Stimulated activated naive CD8-positive, alpha-beta T cell treated with anti-CD3 and anti-CD28 coated beads, Interleukin-15, amount 100 ng/mL, for 72 hours (primary cell): ENCODE measurements at regions not wholly inside any gene's neighbourhood (a gene's known extent, or its start where the extent isn't known, plus 50 kb on each side); places are given as distances from the start of the nearest gene placed in this dataset.
"Not testable (repeated sequence)": the region's sequence is repeated elsewhere in the genome, so short reads cannot be mapped to it uniquely, and the experiment has no call there.

Experiments
- ATAC-seq: fragments of 150-1000 bp; cut with Tn5 transposase; 2 replicates; pipeline ENCODE4 v1.10.0; 2021; ENCODE audit warnings: mild to moderate bottlenecking, moderate library complexity
- DNase-seq, 2 donors: peaks; one replicate each; pipeline ENCODE4 v3.0.0; 2021 to 2022
- H3K27ac Mint-ChIP-seq, 2 donors: one replicate each; pipeline ENCODE4 v1.8.0; 2022; ENCODE audit warnings: mild to moderate bottlenecking in 2 of 2, mixed read lengths in 2 of 2, moderate library complexity in 2 of 2
- H3K27me3 Mint-ChIP-seq: one replicate; pipeline ENCODE4 v1.8.0; 2022; ENCODE audit warnings: mixed read lengths
- H3K4me1 Mint-ChIP-seq: one replicate; pipeline ENCODE4 v1.8.0; 2022; ENCODE audit warnings: mild to moderate bottlenecking, mixed read lengths
- H3K4me3 Mint-ChIP-seq, 2 donors: one replicate each; pipeline ENCODE4 v1.8.0; 2022; ENCODE audit warnings: mild to moderate bottlenecking in 2 of 2, mixed read lengths in 2 of 2, moderate library complexity in 1 of 2
- H3K9me3 Mint-ChIP-seq, 2 donors: one replicate each; pipeline ENCODE4 v1.8.0; 2022; ENCODE audit warnings: mixed read lengths in 2 of 2

DNA sequence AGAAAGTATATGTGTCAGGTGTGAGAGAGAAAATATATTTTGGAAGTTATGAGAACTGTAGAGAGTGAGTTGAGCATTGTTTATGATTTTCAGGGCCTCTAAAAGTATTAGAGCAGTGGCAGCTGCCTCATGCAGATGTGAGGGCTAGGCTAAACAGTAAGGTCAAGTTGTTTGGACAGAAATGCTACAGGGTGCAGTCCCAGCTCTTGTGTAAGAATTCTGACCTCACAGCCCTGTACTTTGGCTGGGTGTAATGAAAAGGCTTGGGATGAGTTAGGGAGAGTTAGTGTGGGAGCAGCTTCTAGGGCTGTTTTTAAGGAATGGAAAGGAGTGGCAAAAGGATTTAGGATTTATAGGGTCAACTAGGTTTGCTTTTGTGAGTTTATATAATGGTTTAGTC lies 764.8 kb upstream of the ADGRB3 start:
- DNase-seq (no peak), ATAC-seq (no peak)
- Mint-ChIP-seq H3K4me3 (no peak overlapping the region), H3K27me3 (no peaks in the 10 kb centered on the region), H3K4me1 (no peaks in the 10 kb centered on the region), H3K27ac (no peak overlapping the region), H3K9me3 (peaks cover 12 to 14% of the 10 kb centered on the region in 2 donors)

DNA sequence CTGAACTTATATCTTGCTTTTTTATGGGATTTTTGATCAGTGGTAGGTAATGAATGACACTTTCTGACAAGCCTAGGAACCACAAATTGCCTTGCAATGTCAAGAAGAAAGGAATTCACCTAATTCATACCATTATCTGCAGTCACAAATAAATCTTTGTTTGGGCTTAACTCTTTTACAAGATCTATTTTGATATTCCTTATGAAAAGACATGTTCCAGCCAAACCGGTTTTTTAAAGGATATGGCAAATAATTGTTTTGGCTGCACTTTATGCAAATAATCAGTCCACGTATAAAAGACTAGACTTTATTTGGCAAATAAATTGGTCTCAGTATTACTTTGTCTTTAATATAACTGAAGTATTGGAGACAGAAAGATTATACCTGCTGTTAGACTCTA lies 771.7 kb upstream of the ADGRB3 start:
- Mint-ChIP-seq H3K4me3 (no peak overlapping the region), H3K27me3 (no peaks in the 10 kb centered on the region), H3K27ac (no peak overlapping the region), H3K9me3 (peaks cover 4 to 6% of the 10 kb centered on the region in 2 donors), H3K4me1 (no peaks in the 10 kb centered on the region)
- no peak for DNase-seq
- ATAC-seq: no peak

DNA sequence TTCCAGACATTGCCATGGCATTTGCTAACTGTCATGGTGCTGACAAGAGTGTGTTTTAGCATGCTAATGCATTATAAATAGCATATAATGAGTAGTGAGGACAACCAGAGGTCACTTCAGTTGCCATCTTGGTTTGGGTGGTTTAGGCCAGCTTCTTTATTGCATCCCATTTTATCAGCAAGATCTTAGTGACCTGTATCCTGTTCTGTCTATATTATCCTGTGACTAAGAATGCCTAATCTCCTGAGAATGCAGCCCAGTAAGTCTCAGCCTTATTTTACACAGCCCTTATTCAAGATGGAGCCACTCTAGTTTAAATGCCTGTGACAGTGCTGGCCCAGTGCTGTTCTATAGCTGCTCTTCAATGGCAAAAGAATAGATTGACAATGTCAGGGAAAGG lies 781.0 kb upstream of the ADGRB3 start:
- DNase-seq (no peak), ATAC-seq (no peak)
- H3K27me3 Mint-ChIP-seq: no peaks in the 10 kb centered on the region
- peaks cover 10 to 24% of the 10 kb centered on the region in 2 donors for H3K9me3 Mint-ChIP-seq
- H3K4me1 Mint-ChIP-seq: no peaks in the 10 kb centered on the region
- no peak overlapping the region for H3K4me3 Mint-ChIP-seq
- no peak overlapping the region for H3K27ac Mint-ChIP-seq

DNA sequence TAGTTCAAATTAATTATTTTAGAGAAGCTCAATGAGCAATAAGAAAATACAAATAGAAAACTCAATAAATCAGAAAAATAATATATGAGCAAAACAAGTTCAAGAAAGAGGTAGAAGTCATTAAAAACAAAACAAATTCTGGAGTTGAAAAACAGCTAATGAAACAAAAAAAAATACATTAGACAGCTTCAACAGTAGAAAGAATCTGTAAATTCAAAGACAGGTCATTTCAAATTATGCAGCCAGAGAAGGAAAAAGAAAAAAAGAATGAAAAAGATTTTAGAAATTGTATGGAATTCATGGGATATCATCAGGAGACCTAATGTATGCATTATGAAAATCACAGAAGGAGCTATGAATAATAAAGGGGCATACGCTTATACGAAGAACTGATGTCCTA lies 795.3 kb upstream of the ADGRB3 start:
- H3K4me1 Mint-ChIP-seq: no peaks in the 10 kb centered on the region
- H3K9me3 Mint-ChIP-seq: peaks cover 18 to 21% of the 10 kb centered on the region in 2 donors

DNA sequence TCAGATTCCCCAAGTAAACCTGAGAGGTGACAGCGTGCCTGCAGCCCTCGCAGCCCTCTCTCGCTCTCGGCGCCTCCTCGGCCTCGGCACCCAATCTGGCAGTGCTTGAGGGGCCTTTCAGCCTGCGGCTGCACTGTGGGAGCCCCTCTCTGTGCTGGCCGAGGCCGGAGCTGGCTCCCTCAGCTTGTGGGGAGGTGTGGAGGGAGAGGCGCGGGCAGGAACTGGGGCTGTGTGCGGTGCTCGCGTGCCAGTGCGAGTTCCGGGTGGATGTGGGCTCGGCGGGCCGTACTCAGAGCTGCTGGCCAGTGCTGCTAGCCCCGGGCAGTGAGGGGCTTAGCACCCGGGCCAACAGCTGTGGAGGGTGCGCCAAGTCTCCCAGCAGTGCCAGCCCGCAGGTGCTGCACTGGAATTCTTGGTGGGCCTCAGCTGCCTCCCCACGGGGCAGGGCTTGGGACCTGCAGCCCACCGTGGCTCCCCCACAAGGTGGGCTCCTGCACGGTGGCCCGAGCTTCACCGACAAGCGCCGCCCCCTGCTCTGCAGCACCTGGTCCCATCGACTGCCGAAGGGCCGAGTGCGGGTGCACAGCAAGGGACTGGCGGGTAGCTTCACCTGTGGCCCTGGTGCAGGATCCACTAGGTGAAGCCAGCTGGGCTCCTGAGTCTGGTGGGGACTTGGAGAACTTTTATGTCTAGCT lies 809.7 kb upstream of the ADGRB3 start:
- no peak overlapping the region for H3K27ac Mint-ChIP-seq
- H3K9me3 Mint-ChIP-seq: peaks cover 15% of the 10 kb centered on the region in 2 donors
- no peaks in the 10 kb centered on the region for H3K27me3 Mint-ChIP-seq
- H3K4me3 Mint-ChIP-seq: no peak overlapping the region
- ATAC-seq: no peak
- DNase-seq: no peak
- no peaks in the 10 kb centered on the region for H3K4me1 Mint-ChIP-seq

More for the DNA sequence above, 795.3 kb upstream of the ADGRB3 start:
- H3K27me3 Mint-ChIP-seq: no peaks in the 10 kb centered on the region
- H3K4me3 Mint-ChIP-seq: no peak overlapping the region
- H3K27ac Mint-ChIP-seq: no peak overlapping the region
- ATAC-seq (no peak), DNase-seq (no peak)

DNA sequence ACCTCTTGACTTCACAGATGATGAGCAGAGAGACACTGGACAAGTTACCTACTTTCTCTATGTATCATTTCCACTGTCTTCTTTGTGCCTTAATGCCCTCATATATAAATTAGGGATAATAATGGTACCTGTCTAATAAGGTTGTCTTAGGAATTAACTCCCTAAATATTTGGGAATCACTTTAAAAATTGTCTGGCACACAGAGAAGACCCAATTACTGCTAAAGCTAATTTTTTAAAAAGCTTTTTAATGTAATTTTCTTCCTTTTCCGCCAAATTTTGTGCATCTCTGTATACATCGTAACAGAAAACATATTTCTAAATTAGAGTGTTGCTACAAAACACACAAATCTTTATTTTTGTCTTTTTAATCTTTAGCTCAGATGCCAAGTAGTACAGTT lies 816.8 kb upstream of the ADGRB3 start:
- H3K4me1 Mint-ChIP-seq: no peaks in the 10 kb centered on the region
- H3K27ac Mint-ChIP-seq: no peak overlapping the region
- no peaks in the 10 kb centered on the region for H3K27me3 Mint-ChIP-seq
- ATAC-seq (no peak), DNase-seq (no peak)
- H3K4me3 Mint-ChIP-seq: no peak overlapping the region
- H3K9me3 Mint-ChIP-seq: peaks cover 29 to 46% of the 10 kb centered on the region in 2 donors

DNA sequence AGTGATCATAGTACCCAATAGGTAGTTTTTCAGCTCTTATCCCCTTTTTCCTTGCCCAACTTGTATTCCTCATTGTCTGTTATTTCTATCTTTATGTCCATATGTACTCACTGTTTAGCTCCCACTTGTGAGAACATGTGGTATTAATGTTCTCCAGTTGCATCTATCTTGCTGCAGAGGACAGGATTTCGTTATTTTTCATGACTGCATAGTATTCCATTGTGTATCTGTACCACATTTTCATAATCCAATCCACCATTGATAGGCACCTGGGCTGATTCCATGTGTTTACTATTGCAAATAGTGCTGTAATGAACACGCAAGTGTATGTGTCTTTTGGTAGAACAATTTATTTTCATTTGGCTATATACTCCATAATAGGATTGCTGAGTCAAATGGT lies 819.5 kb upstream of the ADGRB3 start:
- no peak for ATAC-seq
- Mint-ChIP-seq H3K27ac (no peak overlapping the region), H3K27me3 (no peaks in the 10 kb centered on the region), H3K9me3 (peaks cover 22 to 40% of the 10 kb centered on the region in 2 donors), H3K4me1 (no peaks in the 10 kb centered on the region), H3K4me3 (no peak overlapping the region)
- no peak for DNase-seq

DNA sequence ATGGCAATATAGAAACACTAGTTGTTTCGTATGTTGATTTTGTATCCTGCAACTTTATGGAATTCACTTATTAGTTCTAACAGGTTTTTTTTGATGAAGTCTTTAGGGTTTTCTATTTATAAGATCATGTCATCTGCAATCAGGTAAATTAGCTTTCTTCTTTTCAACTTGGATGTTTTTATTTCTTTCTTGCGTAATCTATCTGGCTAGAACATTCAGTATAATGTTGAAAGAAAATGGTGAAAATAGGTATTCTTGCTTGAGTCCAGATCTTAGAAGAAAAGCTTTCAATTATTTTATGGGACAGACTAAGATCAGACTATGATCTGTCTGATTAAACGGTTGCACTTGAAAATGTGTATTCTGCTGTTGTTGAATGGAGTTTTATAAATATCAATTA lies 820.8 kb upstream of the ADGRB3 start:
- no peak overlapping the region for H3K27ac Mint-ChIP-seq
- H3K4me1 Mint-ChIP-seq: no peaks in the 10 kb centered on the region
- no peak overlapping the region for H3K4me3 Mint-ChIP-seq
- ATAC-seq (no peak), DNase-seq (no peak)
- H3K9me3 Mint-ChIP-seq: peaks cover 22 to 40% of the 10 kb centered on the region in 2 donors
- H3K27me3 Mint-ChIP-seq: no peaks in the 10 kb centered on the region

DNA sequence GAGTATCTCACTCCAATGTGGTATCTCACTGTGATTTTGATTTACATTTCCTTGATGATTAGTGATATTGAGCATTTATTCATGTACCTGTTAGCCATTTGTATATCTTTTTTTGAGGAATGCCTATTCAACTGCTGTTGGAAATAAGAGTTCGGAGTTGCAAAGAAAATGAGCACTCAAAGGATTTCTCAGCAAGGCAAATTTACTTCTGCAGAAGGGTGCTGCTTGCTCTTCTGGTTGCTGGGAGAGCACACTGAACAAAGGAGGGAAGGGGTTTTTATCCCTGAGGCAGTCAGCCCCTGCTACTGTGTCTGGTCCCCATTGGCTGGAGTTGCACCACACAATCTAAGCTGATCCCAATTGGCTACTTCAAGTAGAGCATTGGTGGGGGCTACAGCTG lies 822.4 kb upstream of the ADGRB3 start:
- no peaks in the 10 kb centered on the region for H3K27me3 Mint-ChIP-seq
- no peaks in the 10 kb centered on the region for H3K4me1 Mint-ChIP-seq
- H3K4me3 Mint-ChIP-seq: no peak overlapping the region
- no peak for DNase-seq
- H3K9me3 Mint-ChIP-seq: peaks cover 22 to 40% of the 10 kb centered on the region in 2 donors
- no peak for ATAC-seq
- no peak overlapping the region for H3K27ac Mint-ChIP-seq

DNA sequence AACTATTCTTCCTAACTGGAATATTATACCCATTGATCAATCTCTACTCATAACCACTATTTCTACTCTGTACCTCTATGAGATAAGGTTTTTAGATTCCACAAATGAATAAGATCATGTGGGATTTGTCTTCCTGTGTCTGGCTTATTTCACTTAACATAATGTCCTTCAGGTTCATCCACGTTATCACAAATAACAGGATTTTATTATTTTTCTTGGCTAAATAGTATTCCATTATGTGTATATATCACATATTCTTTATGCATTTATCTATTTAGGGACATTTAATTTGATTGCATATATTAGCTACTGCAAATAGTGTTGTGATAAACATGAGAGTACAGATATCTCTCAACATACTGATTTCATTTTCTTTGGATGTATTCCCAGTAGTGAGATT lies 823.0 kb upstream of the ADGRB3 start:
- H3K27ac Mint-ChIP-seq: no peak overlapping the region
- H3K9me3 Mint-ChIP-seq: peaks cover 24 to 40% of the 10 kb centered on the region in 2 donors
- DNase-seq (no peak), ATAC-seq (no peak)
- H3K4me3 Mint-ChIP-seq: no peak overlapping the region
- no peaks in the 10 kb centered on the region for H3K27me3 Mint-ChIP-seq
- no peaks in the 10 kb centered on the region for H3K4me1 Mint-ChIP-seq

DNA sequence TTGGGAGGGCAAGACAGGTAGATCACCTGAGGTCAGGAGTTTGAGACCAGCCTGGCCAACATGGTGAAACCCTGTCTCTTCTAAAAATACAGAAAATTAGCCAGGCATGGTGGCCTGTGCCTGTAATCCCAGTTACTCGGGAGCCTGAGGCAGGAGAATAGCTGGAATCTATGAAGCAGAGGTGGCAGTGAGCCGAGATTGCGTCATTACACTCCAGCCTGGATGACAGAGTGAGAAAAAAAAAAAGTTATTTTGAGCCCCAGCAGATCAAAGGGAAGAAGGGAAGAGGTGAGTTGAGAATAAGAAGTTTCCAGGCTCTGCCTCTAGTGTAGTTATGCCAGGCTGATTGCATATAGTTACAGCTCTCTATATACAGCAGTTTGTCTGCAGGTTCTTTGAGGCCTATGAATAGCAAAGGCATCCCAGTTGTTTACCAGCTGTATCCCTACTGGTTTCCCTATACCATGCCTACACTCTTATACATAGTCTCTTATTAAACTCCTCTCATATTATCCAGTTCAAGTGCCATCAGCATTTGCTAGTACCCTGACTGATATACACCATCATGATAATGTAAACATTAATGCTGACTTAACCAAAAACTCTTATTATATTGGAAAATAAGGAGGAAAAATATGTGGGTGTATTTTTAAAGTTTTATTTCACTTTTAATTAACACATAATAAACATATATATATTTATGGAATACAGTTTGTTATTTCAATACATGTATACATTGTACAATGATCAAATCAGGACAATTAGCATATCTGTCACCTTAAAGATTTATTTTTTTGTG lies 823.6 kb upstream of the ADGRB3 start:
- Mint-ChIP-seq H3K9me3 (peaks cover 31 to 40% of the 10 kb centered on the region in 2 donors), H3K4me1 (no peaks in the 10 kb centered on the region), H3K27ac (no peak overlapping the region), H3K4me3 (no peak overlapping the region), H3K27me3 (no peaks in the 10 kb centered on the region)
- ATAC-seq (no peak), DNase-seq (no peak)

DNA sequence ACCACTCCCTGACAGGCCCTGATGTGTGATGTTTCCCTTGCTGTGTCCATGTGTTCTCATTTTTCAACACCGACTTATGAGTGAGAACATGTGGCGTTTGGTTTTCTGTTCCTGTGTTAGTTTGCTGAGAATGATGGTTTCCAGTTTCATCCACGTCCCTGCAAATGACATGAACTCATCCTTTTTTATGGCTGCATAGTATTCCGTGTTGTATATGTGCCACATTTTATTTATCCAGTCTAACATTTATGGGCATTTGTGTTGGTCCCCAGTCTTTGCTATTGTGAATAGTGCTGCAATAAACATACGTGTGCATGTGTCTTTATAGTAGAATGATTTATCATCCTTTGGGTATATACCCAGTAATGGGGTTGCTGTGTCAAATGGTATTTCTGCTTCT lies 830.3 kb upstream of the ADGRB3 start:
- DNase-seq, H3K27me3 Mint-ChIP-seq: not testable (repeated sequence)

DNA sequence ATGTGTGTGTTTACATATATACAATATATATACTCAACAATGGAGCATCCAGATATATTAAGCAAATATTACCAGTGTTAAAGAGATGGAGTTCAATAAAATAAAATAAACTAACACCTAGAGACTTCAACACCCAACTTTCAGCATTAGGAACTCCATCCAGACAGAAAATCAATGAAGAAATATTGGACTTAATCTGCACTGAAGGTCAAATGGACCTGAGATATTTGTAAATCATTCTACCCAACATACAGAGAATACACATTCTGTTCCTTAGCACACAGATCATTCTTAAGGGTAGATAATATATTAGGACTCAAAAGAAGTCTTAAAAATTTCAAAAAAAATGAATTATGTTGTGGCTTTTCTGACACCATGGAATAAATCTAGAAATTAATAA lies 832.3 kb upstream of the ADGRB3 start:
- DNase-seq (no peak), ATAC-seq (no peak)
- no peaks in the 10 kb centered on the region for H3K27me3 Mint-ChIP-seq
- no peak overlapping the region for H3K4me3 Mint-ChIP-seq
- H3K27ac Mint-ChIP-seq: no peak overlapping the region
- no peaks in the 10 kb centered on the region for H3K4me1 Mint-ChIP-seq
- peaks cover 39 to 52% of the 10 kb centered on the region in 2 donors for H3K9me3 Mint-ChIP-seq

More for the DNA sequence above, 830.3 kb upstream of the ADGRB3 start:
- not testable (repeated sequence) for H3K27ac Mint-ChIP-seq, H3K4me3 Mint-ChIP-seq, H3K4me1 Mint-ChIP-seq, ATAC-seq
- peaks cover 28 to 45% of the 10 kb centered on the region in 2 donors for H3K9me3 Mint-ChIP-seq

DNA sequence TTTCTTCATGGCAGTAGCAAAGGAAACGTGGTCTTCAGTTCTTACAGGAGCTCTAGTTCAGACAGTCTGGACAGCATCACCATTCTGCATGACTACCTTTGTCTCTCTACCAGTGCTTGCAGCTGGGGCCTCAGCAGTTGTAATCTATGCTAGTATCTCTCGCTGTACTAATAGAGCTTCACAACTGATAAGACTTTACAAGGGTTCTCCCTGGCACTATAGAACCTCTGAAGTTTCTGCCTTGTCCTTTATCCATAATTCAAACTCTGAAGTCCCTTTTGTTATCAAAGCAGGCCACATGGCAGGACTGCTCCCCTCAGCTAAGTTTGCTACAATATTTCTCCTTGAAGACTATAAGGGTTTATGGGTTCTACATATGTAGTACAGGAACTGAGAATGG lies 842.1 kb upstream of the ADGRB3 start:
- no peak for ATAC-seq
- H3K4me3 Mint-ChIP-seq: no peak overlapping the region
- no peaks in the 10 kb centered on the region for H3K27me3 Mint-ChIP-seq

DNA sequence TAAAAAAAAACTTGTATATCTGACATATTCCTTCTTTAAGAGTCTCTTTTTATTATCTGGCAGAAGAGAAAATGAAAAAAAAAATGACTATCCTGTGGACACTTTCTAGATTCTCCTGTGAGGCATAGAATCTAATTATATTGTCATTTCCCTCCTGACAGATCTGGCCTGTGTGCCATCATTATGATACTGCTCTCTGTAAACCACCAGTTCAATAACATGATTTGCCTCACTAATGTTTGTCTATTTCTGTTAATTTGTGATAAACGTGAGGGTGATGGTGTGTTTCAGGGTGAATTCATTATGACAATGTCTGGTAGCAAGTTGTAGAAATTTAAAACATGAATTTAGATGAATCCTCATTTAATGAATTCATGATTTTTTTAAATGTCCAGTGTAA lies 844.5 kb upstream of the ADGRB3 start:
- H3K4me1 Mint-ChIP-seq: no peaks in the 10 kb centered on the region
- peaks cover 4 to 14% of the 10 kb centered on the region in 2 donors for H3K9me3 Mint-ChIP-seq
- H3K27ac Mint-ChIP-seq: no peak overlapping the region
- H3K4me3 Mint-ChIP-seq: no peak overlapping the region
- ATAC-seq (no peak), DNase-seq (no peak)
- no peaks in the 10 kb centered on the region for H3K27me3 Mint-ChIP-seq

More for the DNA sequence above, 842.1 kb upstream of the ADGRB3 start:
- Mint-ChIP-seq H3K9me3 (peaks cover 4 to 14% of the 10 kb centered on the region in 2 donors), H3K4me1 (no peaks in the 10 kb centered on the region), H3K27ac (no peak overlapping the region)
- no peak for DNase-seq

DNA sequence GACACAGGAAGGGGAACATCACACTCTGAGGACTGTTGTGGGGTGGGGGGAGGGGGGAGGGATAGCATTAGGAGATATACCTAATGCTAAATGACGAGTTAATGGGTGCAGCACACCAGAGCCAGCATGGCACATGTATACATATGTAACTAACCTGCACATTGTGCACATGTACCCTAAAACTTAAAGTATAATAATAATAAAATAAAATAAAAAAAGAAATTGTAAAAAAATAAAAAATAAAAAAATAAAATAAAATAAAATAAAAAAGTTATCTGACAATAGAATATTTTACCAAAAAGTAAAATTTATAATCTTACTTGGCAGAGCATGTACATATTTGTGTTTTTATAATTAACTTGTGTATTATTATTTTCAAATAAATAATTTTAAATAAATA lies 848.0 kb upstream of the ADGRB3 start:
- ATAC-seq, H3K4me1 Mint-ChIP-seq, H3K27me3 Mint-ChIP-seq, DNase-seq, H3K4me3 Mint-ChIP-seq, H3K27ac Mint-ChIP-seq, H3K9me3 Mint-ChIP-seq: not testable (repeated sequence)
